Activated CD4-positive, CD25-positive, alpha-beta regulatory T cell treated with anti-CD3 and anti-CD28 coated beads, Interleukin-2, amount 50 U/mL, for 72 hours (primary cell): ENCODE measurements at regions not wholly inside any gene's neighbourhood (a gene's known extent, or its start where the extent isn't known, plus 50 kb on each side); places are given as distances from the start of the nearest gene placed in this dataset.

ENCODE experiments used
- DNase-seq: peaks from one replicate; pipeline ENCODE4 v3.0.0; 2021

GRCh38 chrX:69299951-69300714 is 134.9 kb upstream of the PJA1 start:
- no peak for DNase-seq

- DNase-seq: no peak
Measured at GRCh38 chrX:69299285-69299684, 134.0 kb upstream of the PJA1 start.

GRCh38 chrX:69298466-69299140 is 133.3 kb upstream of the PJA1 start:
- DNase-seq: no peak

GRCh38 chrX:69297506-69297905 is 132.3 kb upstream of the PJA1 start:
- no peak for DNase-seq

GRCh38 chrX:69293776-69294601 is 128.7 kb upstream of the PJA1 start:
- DNase-seq: no peak

- DNase-seq: no peak
Measured at GRCh38 chrX:69291116-69291515, 125.9 kb upstream of the PJA1 start.

- DNase-seq: no peak
Measured at GRCh38 chrX:69290292-69290691, 125.0 kb upstream of the PJA1 start.

- DNase-seq: no peak
Measured at GRCh38 chrX:69289793-69290123, 124.5 kb upstream of the PJA1 start.

- DNase-seq: no peak
Measured at GRCh38 chrX:69289046-69289792, 124.0 kb upstream of the PJA1 start.

GRCh38 chrX:69287095-69287494 is 121.8 kb upstream of the PJA1 start:
- no peak for DNase-seq

GRCh38 chrX:69286565-69286906 is 121.3 kb upstream of the PJA1 start:
- no peak for DNase-seq

- DNase-seq: peak; percentile 73
Measured at GRCh38 chrX:69285881-69286564, 120.8 kb upstream of the PJA1 start.

- DNase-seq: no peak
Measured at GRCh38 chrX:69285401-69285877, 120.2 kb upstream of the PJA1 start.

- DNase-seq: no peak
Measured at GRCh38 chrX:69284491-69284890, 119.2 kb upstream of the PJA1 start.

- DNase-seq: no peak
Measured at GRCh38 chrX:69282893-69283690, 117.8 kb upstream of the PJA1 start.

- DNase-seq: no peak
Measured at GRCh38 chrX:69280933-69281332, 115.7 kb upstream of the PJA1 start.

- no peak for DNase-seq
Measured at GRCh38 chrX:69279234-69279633, 114.0 kb upstream of the PJA1 start.

- no peak for DNase-seq
Measured at GRCh38 chrX:69278031-69278687, 112.9 kb upstream of the PJA1 start.

GRCh38 chrX:69277369-69277990 is 112.2 kb upstream of the PJA1 start:
- DNase-seq: no peak

GRCh38 chrX:69268611-69269010 is 103.4 kb upstream of the PJA1 start:
- DNase-seq: no peak

GRCh38 chrX:69264158-69264581 is 98.9 kb upstream of the PJA1 start:
- DNase-seq: no peak
